Activated T-helper 1 cell treated with anti-CD3 and anti-CD28 coated beads, Interleukin-2, amount 50 U/mL, for 16 hours (primary cell): ENCODE measurements at regions not wholly inside any gene's neighbourhood (a gene's known extent, or its start where the extent isn't known, plus 50 kb on each side); places are given as distances from the start of the nearest gene placed in this dataset.
"Not testable (repeated sequence)": the region's sequence is repeated elsewhere in the genome, so short reads cannot be mapped to it uniquely, and the experiment has no call there.

Experiments used
- DNase-seq, 2 donors: peaks; one replicate each; pipeline ENCODE4 v3.0.0-alpha.2; 2020; ENCODE audit warnings: low read depth in 1 of 2, low spot score in 1 of 2

DNA sequence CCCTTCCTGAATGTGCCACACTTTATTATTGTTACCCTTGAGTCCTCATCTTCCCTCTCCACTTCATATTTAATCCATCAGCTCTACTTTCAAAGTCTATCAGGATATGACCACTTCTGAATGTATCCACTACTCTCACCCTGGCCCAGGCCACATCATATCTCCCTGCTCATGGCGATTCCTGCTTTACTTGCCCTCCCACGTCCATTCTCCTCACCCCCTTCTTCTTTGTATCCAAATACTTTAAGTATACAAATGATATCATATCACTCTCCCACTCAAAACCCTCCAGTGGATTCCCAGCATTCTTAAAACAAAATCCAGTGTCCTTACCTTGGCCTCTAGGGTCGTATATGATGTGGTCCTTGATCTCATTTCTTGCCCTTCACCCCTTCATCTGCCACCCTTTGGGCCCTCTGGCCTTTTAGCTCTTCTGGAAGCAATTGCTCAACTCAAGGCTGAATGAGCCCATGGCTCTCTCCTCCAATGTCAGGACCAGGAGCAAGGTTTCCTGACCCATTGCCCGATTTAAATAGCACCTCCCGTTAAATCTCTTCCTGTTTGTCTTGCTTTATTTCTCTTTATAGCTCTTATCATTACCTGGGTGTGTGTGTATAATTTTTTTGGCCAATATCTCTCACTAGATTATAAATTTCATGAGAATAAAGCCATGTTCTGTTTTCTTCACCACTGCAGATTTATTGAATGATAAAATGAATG lies 205.9 kb upstream of the ECI2 start:
- no peak for DNase-seq

DNA sequence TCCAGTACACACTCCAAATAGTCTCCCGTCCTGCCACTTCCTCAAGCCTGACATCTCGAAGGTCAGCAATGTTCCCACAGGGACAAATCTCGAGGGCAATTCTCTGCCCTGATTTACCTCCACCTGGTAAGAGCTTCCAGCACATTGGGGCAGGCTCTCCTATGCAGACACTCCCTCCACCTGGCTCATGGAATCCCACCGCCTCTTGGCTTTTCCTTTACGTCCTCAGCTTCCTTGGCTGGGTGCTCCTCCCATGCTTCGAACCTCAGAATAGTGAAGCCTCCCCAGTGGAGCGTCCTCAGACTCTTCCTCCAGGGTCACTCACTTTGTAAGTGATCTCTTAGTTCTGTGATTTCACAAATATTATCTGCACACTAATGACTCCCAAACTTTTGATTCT lies 205.2 kb upstream of the ECI2 start:
- no peak for DNase-seq

DNA sequence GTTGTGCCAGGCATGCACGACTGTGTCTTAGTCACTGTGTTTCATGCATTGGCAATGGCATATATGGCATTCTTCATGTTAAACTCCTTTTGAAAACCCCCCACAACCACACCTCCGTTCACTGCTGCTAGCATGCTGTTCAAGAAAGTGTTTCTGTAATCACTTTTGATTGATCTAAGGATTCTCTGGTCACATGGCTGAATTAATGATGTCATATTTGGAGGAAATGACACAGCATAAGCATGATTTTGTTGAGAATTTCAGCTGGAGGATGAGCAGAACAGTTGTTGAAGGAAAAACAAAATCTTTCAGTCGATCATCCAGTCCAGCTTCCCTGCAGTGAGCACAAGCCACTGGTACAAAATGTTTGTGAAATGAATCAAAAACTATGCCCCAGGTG lies 203.5 kb upstream of the ECI2 start:
- no peak for DNase-seq

DNA sequence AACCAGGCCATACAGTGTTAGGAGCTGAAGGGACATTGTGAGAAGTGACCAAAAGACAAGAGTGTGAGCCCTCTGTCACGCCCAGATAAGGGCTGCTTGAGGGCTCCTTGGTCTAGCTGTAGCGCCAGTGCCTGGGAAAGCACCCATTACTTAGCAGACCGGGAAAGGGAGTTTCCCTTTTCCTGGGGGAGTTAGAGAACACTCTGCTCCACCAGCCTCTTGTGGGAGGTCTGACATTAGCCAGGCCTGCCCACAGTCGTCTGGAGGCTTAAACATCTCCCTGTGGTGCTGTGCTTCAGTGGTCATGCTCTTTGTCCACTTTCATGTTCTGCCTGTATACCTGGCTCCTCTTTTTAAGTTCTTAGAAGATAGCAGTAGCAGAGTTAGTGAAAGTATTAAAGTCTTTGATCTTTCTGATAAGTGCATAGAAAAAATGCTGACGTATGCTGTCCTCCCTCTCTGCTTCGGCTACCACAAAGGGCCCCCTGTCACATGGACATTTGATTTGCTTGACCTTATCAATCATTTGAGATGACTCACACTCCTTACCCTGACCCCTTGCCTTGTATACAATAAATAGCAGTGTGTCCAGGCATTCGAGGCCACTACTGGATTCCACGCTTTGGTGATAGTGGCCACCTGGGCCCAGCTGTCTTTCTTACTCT lies 201.5 kb upstream of the ECI2 start:
- no peak for DNase-seq

DNA sequence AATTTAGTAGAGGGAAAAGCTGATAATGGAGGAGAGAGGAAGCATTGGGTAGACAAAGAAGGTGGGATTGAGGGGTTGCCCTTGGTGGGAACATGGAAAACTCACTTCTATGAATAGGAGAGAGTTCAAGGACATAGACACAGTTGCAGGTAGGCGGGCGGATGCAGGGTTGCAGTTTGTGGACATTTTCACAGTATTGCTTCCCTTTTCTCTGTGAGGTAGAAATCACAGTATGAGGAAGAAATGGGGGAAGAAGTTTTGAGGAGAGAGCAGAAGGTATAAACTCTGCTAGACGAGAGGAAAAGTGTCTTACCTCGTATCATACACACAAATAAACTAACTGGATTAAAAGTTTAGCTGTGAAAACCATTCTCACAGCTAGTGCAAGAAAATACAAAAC lies 200.7 kb upstream of the ECI2 start:
- DNase-seq = no peak

DNA sequence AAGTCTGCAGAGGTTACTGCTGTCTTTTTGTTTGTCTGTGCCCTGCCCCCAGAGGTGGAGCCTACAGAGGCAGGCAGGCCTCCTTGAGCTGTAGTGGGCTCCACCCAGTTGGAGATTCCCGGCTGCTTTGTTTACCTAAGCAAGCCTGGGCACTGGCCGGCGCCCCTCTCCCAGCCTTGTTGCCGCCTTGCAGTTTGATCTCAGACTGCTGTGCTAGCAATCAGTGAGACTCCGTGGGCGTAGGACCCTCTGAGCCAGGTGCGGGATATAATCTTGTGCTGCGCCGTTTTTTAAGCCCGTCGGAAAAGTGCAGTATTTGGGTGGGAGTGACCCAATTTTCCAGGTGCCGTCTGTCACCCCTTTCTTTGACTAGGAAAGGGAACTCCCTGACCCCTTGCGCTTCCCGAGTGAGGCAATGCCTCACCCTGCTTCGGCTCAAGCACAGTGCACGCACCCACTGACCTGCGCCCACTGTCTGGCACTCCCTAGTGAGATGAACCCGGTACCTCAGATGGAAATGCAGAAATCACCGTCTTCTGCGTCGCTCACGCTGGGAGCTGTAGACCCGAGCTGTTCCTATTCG lies 198.9 kb upstream of the ECI2 start:
- not testable (repeated sequence) for DNase-seq

DNA sequence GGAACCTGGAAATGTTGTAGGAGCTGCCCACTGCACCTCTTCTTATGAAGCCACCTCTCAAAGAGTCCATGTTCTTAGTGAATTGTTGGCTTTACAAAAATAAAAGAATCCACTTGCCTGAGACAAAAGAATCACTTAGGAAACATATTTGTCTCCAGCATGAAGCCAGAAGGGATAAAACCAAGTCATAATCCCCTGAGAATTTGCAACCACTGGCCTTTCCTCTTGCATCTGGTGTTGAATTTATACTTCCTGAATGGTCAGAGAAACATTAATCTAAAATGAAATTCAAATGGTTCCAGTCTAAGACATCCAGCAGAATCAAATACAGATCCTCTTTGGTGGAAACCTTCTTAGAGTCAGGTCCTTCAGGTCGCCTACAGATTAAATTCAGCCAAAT lies 192.5 kb upstream of the ECI2 start:
- no peak for DNase-seq

DNA sequence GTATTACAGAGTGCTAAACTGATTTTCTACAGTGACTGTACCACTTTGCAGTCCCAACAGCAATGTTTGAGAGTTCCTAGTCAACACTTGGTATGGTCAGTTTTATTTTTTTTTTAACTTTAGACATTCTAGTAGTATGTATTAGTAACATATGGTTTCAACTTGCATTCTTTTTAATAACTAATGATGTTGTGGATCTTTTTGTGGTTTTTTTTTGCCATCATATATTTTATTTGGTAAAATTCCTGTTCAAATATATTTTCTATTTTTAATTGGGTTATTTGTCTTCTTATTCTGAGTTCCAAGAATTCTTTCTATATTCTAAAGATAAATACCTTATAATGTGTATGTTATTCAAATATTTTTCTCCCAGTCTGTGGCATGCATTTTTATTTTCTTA lies 189.4 kb upstream of the ECI2 start:
- no peak for DNase-seq

DNA sequence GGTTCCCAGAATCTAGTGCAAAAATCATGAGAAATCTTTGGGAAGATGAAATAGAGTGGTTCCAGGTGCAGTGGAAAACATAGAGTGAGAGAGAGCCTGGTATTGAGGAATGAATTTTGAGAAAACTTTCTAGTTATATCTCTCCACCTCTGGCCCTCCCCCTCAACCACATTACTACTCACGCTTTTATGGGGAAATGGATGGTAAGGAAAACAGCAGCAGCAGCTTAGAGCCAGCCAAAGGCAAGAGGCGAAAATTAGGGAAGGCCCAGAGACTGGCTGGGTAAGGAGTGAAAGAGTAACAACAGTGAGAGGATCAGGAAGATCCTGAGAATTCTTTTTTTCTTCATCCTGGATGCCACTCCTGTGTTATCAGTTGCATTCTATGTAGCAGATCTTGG lies 187.9 kb upstream of the ECI2 start:
- DNase-seq = no peak

DNA sequence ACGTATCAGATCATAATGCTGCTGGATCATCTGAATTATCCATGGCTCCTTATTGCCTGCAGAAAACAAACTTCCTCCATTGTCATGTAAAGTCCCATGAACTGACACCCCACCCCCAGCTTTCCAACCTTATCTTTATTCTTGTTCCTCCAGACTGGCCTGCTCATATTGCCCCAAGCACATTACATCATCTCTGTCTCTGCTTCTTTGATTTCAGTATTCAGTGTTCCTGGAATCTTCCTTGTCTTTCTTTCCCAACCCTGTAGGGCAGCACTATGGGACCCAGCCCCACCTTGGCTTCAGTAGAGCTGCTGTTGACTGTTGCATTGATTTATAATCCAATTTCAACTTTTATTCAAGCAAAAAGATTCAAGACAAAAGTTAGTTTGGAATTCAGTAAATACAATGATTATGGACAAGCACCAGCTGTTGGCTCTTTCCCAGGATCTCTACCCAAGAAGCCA lies 187.5 kb upstream of the ECI2 start:
- DNase-seq = no peak

DNA sequence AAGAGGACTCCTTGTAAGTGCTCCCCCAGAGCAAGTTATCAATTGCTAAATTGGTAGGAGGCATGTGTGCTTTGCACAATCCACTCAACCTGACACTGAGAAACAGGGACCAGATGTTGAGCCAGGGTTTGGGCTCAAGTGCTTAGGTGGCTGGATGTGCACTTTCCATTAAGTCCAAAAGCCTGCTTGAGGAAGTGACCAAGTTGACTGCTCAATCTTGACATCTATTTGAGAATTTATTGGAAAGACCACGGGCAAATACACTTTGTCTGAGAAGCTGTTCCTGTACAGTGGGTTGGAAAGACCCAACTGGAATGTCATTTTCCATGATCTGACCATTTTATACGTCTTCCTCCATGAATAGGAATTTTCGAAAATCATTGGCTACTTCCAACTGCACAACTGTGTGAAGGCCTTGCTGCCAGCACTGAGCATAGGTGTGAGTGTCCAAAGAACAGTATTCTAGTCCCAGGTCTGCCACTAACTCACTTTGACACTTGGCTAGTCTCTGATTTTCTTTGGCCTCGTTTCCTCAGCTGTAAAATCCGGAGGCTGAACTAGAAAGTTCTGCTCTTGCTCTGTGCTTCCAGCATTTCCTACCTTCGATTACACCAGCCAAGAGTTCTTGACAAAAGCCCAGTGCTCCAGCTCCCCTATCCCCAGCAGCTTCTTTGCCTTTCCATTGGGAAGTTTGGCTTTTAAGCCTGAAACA lies 186.9 kb upstream of the ECI2 start:
- no peak for DNase-seq

DNA sequence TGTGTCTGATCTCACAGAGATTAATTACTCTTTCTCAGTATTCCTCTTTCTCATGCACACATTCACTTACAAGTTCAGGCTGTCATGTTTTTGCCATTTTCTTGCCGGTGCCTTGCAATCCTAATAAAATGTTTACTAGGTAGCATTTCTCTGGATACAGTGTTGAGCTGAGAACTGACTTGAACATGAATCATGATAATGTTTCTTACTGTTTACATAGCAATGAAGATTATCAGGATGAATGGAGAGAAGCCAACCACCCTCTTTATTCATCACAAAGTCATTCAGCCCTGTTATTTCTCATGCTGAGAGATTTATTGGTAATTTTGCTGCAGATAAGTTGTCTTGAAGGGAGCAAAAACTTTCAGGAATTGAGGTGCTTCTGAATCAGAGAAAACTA lies 185.5 kb upstream of the ECI2 start:
- DNase-seq = no peak

DNA sequence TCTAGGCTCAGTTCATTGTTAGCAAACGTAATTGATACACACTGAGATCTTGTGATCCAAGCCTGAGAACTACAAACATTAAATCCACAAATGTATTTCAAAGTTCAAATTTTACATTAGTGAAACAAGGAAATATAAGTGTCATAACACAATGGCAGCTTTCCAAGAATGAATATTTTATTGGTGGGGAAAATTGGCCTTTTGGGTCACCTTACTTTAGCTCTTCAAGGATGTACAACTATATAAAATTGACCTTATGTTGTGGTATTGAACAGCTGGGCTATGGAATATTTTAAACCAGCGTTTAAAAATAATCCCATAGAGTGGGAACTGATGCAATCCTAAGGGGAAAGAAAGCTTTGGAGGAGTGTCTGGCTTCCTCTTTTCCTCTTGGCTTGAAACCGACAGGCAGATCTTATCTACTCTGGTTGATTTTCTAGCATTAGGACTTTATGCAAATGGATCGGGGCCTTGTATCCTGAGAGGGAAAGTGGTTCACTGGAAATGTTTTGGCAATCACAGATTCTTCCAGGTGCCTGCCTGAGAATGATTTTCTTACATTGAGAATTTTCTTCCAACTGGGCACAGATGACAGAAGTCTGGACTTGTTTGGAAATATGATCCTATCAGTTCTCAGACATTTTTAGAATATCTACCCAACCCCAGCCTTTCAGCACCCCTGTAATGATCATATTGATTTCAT lies 184.8 kb upstream of the ECI2 start:
- DNase-seq = no peak

DNA sequence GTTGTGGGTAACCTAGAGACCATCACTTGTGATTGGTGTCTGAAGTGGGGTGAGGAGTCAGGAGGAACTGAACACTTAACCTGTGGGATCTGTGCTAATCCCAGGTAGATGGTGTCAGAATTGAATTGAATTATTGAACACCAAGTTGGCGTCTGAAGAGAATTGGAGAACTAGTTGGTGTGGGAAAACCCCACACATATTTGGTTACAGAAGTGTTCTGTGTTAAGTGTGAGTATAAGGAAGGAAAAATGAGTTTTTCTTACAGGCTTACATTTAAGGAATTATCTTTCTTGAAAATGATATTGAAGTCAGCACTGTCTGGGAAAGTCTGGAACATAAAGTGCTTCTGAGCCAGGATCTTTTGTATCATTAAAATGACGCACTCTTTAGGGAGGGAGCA lies 182.9 kb upstream of the ECI2 start:
- DNase-seq = no peak

DNA sequence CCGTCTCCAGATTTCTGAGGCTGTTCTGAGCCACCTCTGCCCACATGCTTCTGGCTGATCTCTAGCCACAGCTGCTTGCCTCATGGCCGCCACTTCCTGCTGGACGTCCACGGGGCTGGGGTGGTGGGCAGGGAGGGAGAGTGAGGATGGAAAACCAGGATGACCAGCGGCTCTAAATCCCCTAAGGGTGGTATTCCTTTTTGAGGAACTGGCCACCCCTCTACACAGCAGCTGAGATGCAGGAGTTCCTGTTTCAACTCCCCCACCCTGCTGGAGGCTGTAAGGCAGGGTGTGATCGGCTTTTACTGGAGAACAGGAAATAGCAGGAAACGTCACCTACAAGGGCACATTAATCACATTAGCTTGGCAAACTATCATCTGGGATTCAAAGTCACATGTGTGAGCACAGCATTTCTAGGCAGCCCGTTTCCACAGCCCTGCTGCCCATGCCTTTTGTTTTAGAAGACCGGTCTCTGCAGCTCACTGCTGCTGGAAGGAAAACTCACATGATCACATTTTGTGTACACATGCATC lies 181.6 kb upstream of the ECI2 start:
- DNase-seq = no peak

DNA sequence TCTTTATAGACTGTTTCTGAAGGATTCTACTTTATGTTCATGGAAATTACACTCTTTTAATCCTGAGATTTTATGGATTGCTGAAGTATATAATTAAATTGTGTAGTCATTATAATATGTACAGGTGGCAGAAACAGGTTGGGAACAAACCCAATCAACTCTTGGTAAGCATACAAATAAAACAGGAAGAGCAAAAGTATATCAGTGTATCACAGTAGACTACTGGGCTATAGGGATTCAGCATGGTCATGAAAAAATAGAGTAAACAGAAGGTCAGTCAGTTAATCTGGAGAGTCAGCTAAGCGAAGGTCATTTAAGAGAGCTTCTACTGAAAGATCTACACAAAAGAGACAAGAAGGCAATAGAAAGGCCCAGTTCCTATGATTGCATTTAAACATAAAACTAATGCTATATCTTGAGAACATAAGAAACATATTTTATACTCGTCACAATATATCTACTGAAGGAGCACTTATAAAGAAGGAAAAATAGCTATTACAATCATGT lies 178.9 kb upstream of the ECI2 start:
- DNase-seq = no peak

DNA sequence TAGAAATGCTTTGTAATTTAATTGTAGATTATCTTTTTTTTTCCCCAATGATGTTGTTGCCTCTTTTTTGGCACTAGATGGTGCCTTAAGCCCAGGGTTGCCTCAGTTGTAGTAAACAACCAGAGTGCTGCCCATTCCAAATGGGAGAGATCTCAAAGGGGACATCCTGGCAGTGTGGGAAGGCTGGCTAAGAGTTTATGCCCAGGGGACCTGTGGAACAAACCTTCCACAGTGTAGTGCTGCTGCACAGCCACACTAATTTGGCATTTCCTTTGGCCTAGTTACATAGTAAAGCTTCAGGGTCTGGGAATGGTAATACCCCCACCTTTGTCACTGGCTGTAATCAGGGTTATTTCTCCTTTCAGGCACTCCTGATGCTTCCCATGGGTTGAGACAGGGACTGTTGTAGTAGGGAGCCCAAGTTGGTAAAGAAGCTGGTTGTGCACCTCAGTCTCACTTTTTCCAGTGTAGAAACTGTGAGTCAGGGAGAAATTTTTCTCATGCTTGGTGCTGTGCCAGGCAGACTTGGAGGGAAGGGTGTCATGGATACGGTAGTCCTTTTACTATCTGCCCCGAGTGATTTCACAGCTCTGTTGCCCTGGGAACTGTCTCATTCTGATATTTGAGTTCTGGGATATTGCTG lies 177.8 kb upstream of the ECI2 start:
- no peak for DNase-seq

DNA sequence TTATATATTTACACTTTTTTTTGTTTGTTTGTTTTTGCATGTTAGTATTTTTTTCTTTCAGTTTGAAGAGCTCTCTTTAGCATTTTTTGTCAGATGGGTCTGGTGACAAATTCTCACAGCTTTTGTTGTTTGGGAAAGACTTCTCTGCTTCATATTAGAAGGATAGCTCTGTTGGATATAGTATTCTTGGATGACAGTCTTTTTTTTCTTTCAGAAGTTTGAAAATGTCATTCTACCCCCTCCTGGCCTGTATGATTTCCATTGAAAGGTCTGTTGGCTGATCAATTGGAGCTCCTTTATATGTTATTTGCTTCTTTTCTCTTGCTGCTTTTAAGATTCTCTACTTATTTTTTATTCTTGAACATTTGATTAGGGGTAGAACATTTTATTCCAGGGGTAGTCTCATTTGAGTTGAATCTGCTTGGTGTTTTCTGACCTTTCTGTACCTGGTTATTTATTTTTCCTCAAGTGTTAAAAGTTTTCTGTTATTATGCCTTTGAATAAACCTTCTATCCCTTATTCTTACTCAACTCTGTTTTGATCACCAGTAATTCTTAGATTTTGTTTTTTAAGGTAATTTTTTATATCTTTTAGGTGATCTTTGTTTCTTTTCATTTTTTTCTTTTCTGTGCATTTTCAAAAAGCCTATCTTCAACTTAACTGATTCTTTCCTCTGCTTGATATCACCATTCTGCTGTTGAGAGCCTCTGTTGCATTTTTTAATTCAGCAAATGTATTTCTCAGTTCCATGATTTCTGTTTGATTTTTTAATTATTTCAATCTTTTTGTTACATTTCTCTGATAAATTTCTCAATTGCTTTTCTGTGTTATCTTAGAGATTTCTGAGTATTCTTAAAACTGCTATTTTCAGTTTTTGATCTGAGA lies 176.8 kb upstream of the ECI2 start:
- no peak for DNase-seq

DNA sequence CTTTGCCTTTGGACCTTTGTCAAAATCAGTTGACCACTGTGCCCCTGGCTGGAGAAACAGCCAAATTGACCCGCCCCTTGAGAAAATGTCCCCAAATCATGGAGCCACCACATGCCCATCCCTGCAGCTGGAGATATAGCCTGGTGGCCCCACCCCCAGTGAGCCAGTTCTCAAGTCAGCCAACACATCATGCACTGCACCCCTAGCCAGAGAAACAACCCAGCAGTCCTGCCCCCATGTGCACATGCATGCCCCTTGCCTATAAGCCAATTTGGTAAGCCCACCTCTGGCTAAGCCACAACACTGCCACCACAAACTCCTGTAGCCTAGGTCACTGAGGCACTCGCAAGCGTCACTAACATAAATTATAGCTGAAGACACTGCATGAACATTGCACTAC lies 174.2 kb upstream of the ECI2 start:
- no peak for DNase-seq
